ENCODE measurements at regions not wholly inside any gene's neighbourhood (a gene's known extent, or its start where the extent isn't known, plus 50 kb on each side); places are given as distances from the start of the nearest gene placed in this dataset.
"Not testable (repeated sequence)": the region's sequence is repeated elsewhere in the genome, so short reads cannot be mapped to it uniquely, and the experiment has no call there.

DNA sequence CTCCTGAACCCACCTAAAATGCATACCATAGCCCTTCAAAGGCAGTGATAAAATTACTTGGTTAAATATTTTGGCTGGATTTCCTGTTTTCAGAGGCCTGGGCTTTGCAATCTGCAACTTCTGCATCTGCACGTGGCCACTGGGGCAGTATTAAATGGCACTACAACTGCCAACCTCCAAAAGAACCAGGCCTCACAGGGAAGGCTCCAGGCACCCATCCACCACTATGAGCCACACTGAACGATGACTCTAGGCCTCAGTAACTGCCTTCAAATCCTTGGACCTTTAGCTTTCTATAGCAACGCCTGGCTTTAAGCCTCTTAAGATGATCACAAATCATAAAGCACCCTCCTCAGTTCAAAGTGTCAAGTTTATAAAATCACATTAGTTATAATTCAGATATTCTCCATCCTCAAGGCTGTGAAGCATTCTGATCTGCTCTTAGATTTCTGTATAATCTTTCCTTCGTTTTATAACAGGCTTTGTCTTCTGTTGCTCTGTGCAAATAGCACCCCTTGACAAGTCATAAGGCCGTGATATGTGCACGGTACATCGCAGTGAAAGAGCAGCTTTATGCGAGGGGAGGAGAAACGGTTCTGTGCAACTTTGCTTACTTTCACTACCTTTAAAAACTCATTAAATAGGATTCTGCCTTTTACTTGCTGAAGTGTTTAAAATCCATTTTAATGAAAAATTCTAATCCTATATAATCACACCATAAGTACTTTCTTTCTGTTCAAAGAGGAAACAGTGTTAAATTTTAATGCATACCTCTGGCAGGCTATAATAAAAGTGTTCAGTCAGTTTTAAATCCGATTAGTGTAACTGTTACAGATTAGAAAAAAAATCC lies 196.4 kb upstream of the G2E3 start:
- no peak for DNase-seq (ENCODE audit: low read depth, low spot score)

DNA sequence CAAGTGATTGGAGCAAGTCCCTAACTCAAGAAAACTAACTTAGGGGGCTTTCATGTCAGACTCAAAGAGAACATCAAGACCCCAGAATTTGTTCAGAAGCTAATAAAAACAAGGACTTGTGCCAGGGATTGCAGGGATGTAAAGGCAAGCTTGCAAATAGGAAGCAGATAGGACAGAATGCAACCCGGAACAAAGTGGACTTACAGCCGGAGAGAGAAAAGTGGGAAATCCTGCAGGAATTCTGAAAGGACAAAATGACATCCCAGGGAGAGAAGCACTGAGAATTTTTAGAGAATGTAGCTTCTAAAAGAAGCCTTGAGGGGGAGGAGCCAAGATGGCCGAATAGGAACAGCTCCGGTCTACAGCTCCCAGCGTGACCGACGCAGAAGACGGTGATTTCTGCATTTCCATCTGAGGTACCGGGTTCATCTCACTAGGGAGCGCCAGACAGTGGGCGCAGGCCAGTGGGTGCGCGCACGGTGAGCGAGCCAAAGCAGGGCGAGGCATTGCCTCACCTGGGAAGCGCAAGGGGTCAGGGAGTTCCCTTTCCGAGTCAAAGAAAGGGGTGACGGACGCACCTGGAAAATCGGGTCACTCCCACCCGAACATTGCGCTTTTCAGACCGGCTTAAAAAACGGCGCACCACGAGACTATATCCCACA lies 195.6 kb upstream of the G2E3 start:
- DNase-seq (ENCODE audit: low read depth, low spot score): peak; percentile 37

- no peak for DNase-seq (ENCODE audit: low read depth, low spot score)
Measured at GRCh38 chr14:30369502-30370180, 189.3 kb upstream of the G2E3 start.

GRCh38 chr14:30373053-30373452 lies 185.9 kb upstream of the G2E3 start:
- no peak for DNase-seq (ENCODE audit: low read depth, low spot score)

GRCh38 chr14:30373526-30373925 lies 185.4 kb upstream of the G2E3 start:
- no peak for DNase-seq (ENCODE audit: low read depth, low spot score)

- DNase-seq (ENCODE audit: low read depth, low spot score): peak; percentile 68
Measured at GRCh38 chr14:30375296-30375892, 183.6 kb upstream of the G2E3 start.

DNA sequence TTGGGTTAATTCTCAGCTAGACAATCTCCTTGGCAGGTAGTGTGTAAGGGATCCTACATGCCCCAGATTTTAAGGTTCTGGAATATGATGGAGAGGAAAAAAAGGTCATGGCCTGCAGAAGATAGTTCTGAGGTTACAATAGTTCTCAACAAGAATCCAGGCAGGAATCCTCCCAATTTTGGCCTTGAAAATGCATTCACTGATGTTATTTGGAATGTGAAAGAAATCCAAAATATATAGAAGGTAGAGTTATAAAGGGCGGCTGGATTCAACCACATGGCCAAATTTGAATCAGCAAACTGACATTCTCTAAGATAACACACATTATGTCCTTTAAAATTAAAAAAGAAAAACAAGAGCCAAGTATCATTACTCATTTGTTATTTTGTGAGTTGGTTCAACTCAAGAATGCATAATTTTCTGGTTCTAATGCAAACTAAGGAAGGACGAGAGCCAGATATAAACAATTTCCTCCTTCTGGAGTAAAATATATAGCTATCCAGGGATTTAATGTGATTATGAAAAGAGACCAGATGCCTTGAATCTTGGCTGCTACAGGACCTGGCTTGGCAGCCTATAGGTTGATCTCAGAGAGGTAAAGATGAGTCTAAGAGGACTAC lies 177.0 kb upstream of the G2E3 start:
- DNase-seq (ENCODE audit: low read depth, low spot score): no peak

DNA sequence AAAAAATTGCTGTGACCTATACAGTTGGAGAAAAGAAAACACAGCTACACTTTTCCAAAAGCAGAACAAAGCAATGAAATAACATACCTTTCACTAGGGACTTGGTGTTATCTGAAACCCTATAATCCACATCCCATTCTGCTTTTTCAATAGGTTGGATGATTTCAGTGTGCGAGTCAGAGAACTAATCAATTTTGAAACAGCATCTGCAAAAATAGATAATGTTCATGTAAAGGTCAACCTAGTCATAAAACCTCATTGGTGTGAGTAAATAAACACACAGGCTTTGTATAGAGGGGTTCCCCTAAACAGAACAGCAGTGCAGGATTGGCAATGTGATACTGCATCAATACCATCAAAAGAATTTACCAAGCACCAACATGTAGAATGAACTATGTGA lies 173.0 kb upstream of the G2E3 start:
- DNase-seq (ENCODE audit: low read depth, low spot score): no peak

- no peak for DNase-seq (ENCODE audit: low read depth, low spot score)
Measured at GRCh38 chr14:30387871-30388270, 171.1 kb upstream of the G2E3 start.

GRCh38 chr14:30389134-30389876 lies 169.7 kb upstream of the G2E3 start:
- DNase-seq (ENCODE audit: low read depth, low spot score): no peak

DNA sequence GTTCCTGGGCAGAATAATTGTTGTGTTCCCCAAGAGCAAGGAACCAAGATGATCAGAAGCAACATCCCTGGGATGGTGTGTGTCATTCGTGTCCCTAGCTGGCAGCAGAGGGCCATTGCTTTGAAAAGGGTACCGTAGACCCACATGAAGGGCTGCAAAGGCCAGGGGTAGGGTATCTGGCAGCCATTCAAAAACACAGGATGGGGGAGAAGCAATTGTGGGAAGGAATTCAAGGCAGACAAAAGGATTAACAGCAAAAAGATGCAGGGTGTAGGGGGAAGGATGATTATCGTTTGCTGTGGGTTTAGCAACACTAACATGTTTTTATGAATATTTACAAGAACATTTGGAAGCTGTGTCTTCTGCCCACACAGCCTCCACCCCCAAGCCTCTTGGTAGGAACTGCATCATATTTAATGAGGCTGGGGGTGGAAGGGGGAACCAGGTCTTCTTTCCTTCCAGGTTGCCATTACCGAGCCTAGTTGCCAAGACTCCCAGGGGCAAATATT lies 169.0 kb upstream of the G2E3 start:
- DNase-seq (ENCODE audit: low read depth, low spot score): no peak

DNA sequence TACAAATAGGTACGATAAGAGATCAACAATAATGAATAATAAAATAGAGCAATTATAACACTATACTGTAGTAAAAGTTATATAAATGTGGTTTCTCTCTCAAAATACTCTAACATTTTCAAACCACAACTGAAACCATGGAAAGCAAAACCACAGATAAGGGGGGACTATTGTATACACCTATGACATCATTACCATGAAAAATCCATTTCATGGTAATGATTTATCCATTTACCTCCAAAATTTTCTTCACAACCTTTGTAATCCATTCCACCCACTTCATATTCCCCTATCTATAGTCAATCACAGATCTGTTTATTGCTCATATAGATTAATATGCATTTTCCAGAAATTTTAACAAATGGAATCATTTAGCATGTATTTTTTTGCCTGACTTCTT lies 163.9 kb upstream of the G2E3 start:
- no peak for DNase-seq (ENCODE audit: low read depth, low spot score)

- no peak for DNase-seq (ENCODE audit: low read depth, low spot score)
Measured at GRCh38 chr14:30402846-30403245, 156.1 kb upstream of the G2E3 start.

GRCh38 chr14:30403791-30404190 lies 155.2 kb upstream of the G2E3 start:
- DNase-seq (ENCODE audit: low read depth, low spot score): no peak

DNA sequence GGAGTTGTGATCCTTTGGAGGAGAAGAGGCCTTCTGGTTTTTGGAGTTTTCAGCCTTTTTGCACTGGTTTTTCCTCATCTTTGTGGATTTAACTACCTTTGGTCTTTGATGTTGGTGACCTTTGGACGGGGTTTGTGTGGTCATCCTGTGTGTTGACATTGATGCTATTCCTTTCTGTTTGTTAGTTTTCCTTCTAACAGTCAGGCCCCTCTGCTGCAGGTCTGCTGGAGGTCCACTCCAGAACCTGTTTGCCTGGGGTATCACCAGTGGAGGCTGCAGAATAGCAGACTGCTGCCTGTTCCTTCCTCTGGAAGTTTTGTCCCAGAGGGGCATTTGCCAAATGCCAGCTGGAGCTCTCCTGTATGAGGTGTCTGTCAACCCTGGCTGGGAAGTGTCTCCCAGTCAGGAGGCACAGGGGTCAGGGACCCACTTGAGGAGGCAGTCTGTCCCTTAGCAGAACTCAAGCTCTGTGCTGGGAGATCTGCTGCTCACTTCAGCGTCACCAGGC lies 149.4 kb upstream of the G2E3 start:
- not testable (repeated sequence) for DNase-seq (ENCODE audit: low read depth, low spot score)

GRCh38 chr14:30410986-30411385 lies 148.0 kb upstream of the G2E3 start:
- no peak for DNase-seq (ENCODE audit: low read depth, low spot score)

DNA sequence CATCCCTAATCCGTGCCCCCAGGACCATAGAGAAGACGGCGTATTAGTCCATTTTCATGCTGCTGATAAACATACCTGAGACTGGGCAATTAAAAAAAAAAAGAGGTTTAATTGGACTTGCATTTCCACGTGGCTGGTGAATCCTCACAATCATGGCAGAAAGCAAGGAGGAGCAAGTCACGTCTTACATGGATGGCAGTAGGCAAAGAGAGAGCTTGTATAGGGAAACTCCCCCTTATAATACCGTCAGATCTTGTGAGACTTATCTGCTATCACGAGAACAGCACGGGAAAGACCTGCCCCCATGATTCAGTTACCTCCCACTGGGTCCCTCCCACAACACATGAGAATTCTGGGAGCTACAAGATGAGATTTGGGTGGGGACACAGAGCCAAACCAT lies 145.8 kb upstream of the G2E3 start:
- DNase-seq (ENCODE audit: low read depth, low spot score): not testable (repeated sequence)

- DNase-seq (ENCODE audit: low read depth, low spot score): no peak
Measured at GRCh38 chr14:30417121-30417520, 141.8 kb upstream of the G2E3 start.

GRCh38 chr14:30417999-30418398 lies 141.0 kb upstream of the G2E3 start:
- no peak for DNase-seq (ENCODE audit: low read depth, low spot score)

- DNase-seq (ENCODE audit: low read depth, low spot score): no peak
Measured at GRCh38 chr14:30419037-30419436, 139.9 kb upstream of the G2E3 start.

GRCh38 chr14:30420515-30420914 lies 138.4 kb upstream of the G2E3 start:
- no peak for DNase-seq (ENCODE audit: low read depth, low spot score)
